GM18909 (cell line): ENCODE measurements at regions not wholly inside any gene's neighbourhood (a gene's known extent, or its start where the extent isn't known, plus 50 kb on each side); places are given as distances from the start of the nearest gene placed in this dataset.
A peak's percentile ranks its signal among the peaks of the same experiment; 100 is the strongest.

Experiments used
- ATAC-seq: cut with Tn5 transposase; IDR thresholded peaks from one replicate; pipeline ENCODE4 v1.9.1; 2021; ENCODE audit warnings: mild to moderate bottlenecking; ENCODE audit not compliant: unreplicated experiment, poor library complexity

GRCh38 chr7:136055266-136055665, 78.1 kb upstream of the MTPN start:
- no peak for ATAC-seq

- no peak for ATAC-seq
These were observed 76.7 kb upstream of the MTPN start for GRCh38 chr7:136053689-136054485.

- ATAC-seq = no peak
These were observed 74.2 kb upstream of the MTPN start for GRCh38 chr7:136051203-136051928.

DNA sequence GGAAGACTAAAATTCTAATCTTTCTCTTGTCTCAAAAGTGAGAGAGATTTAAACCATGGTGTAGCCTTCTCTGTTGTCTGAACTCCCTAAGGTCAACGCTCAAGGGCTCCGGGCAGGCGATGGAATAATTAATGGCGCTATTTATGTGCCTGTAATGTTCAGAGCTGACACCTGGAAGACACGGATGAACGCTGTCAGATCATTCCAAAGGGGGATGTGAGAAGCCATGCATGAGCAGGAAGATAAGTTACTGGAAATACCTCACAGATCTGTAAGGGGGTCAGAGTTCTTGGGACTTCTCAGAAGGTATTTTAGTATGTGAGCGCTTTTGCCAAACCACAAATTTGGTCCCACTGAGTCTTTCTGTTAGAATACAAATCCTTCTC, 73.3 kb upstream of the MTPN start:
- no peak for ATAC-seq

DNA sequence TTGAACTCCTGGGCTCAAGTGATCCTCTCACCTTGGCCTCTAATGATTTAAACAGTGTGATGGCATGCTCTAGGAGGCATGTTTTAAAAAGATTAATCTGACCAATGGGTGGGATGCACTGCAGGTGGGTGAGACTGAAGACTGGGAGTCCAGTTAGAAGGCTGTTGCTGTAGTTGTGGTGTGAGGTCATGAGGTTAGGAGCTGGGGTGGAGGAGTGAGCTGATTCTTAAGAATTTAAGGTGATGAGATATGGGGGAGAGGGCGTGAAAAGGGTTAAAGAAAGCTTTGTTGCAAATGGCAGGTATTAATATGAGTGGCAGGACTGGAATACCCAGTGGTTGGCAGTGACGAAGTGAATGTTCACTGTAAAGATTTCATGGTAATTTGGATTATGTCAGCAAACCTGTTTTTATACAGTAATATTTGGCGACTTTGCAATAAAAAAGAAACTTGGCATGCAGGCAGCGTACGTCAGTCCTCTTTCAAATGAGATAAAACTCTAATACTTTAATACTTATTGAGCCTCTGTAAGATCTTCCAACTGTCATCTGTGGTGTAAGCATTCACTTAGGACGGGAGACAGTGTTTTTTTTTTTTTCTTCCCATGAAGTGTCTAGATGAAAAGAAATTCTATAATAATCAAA, 72.8 kb upstream of the MTPN start:
- no peak for ATAC-seq

- no peak for ATAC-seq
These were observed 72.0 kb upstream of the MTPN start for GRCh38 chr7:136049117-136049516.

GRCh38 chr7:136046548-136046947, 69.4 kb upstream of the MTPN start:
- no peak for ATAC-seq

DNA sequence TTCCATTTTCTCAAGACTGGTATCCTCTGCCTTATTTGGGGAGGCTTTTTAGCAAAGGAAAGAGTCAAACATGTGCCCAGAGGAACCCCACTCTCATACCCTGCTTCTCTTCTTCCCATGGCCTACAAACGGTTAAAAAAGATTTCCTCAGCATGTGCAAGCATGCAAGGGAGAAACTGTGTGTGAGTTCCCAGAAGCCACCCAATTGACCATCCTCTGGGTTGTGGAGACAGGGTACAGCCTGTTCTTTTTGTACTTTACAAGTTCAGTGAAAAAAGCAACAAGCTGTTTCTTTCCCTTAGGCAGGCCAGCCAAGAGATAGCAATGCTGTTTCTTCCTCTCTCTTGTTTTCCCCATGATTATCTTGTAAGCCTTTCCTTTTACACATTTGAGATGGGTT, 68.8 kb upstream of the MTPN start:
- no peak for ATAC-seq

- ATAC-seq = no peak
These were observed 68.0 kb upstream of the MTPN start for GRCh38 chr7:136045181-136045580.

DNA sequence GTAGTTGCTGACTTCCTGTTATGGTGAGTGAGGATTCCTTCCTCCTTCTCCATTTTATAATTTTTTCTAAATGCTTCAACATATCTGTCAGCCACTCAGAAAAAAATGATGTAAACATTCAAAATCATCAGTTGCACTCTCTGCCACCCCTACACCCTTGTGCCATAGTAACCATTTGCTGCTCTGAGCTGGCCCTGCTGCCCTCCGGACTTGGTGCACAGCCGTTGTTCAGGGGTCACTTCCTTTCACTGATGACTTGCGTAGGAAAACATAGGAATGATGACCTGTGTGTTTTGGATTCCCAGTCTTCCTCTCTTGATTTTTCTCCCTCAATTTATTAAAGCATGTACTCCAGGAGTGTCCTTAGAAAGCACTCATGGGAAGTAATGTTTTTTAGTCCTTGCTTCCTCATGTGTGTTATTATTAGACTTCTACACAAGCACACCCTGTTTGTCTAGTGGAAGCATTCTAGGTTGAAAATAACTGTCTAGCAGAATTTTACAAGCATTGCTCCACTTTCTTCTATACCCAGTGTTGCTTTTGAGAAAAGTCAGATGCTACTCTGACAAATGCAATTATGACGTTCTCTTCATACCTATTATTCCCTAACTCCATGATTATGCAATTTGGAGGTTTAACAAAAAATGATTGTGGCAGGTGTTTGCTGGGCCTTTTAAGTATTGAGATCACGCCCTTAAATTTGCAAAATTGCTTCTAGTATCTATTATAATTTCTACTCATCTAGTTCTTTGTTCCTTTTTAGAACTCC, 62.6 kb upstream of the MTPN start:
- no peak for ATAC-seq

DNA sequence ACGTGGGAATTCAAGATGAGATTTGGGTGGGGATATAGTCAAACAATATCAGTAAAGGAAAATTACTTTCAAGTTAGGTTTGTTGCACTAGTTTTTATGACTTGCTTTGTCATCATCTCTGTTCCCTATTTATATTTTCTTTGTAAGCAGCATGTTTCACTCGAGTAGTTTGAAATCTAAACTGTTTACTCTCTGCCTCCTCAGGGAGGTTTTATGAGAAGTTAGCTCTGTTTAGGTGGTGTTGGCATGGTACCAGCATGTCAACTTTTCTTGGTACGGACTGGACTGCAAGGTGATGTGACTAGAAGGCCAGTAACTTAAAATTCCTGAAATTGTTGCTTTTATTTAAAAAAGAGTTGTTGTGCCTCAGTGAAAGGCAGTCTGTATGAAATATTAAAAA, 59.2 kb upstream of the MTPN start:
- ATAC-seq = no peak

- no peak for ATAC-seq
These were observed 57.0 kb upstream of the MTPN start for GRCh38 chr7:136034132-136034531.

DNA sequence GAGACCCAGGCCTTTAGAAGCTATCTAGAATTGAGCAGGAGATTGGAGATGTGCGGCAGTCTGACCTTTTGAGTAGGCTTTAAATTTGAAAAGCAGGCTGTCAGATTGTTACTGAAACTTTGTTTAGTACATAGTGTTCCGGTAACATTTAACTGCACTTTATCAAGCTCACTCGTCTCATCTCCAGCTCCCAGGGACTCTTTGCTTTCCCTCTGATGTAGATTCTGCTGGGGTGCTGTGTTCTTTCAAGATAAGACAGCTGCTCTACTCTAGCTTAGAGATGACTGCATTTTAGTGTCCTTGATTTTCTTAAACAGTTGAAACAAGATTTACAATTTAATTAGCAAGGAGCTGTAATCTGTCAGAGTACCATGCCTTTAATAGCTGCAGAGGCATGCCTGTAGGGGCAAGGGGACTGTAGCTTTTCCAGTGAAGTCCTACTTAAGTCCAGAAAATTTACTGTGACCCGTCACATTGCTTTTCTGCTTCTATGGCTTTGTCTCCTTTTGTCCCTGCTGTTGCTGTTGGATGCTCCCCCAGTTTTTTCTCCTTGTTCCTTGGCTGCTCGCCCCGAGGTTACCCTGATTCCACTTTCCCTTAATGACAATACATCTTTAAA, 56.4 kb upstream of the MTPN start:
- no peak for ATAC-seq

- ATAC-seq = peak; percentile 86
These were observed 53.7 kb upstream of the MTPN start for GRCh38 chr7:136030867-136031318.

DNA sequence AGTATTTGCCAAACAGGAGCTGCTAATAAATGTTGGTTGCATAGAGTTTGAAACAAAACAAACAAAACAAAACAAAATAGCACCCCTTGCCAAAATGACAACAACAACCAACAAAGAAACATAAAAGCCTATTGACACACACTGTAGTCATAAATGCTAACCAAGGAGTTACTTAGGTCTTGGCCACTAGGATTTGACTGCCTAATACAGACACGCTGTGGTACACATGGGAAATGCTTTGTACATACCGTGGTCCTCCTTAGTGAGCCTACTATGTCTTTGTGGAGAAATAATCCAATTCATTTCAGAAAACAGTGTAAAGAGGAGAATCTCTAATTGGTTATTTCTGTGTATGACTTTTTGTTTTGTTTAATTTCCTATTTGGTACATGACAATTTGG, 53.2 kb upstream of the MTPN start:
- ATAC-seq = no peak

DNA sequence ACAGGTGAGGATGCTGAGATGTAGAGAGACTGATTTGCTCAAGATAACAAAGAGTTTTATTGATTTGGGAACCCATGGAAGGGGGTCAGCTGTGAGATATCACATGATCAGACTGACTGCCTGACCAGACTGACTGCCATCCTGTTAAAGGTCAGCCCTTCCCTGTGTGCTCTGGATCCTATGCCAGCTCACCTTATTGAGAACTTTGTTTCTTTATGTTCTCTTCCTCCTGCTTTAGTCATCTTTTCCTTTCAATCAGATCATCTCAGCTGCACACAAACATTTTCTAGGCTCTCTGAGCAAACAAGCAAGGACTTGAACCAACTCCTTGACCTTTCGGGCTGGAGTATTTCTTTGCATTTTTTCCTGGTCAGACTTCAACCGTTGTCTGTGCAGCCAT, 50.0 kb upstream of the MTPN start:
- ATAC-seq = no peak
